HG02970 (cell line): ENCODE measurements at regions not wholly inside any gene's neighbourhood (a gene's known extent, or its start where the extent isn't known, plus 50 kb on each side); places are given as distances from the start of the nearest gene placed in this dataset.

Experiments used
- ATAC-seq: cut with Tn5 transposase; IDR thresholded peaks from one replicate; pipeline ENCODE4 v1.9.1; 2021; ENCODE audit warnings: mild to moderate bottlenecking, moderate library complexity, moderate number of reproducible peaks; ENCODE audit not compliant: unreplicated experiment, low FRiP score

DNA sequence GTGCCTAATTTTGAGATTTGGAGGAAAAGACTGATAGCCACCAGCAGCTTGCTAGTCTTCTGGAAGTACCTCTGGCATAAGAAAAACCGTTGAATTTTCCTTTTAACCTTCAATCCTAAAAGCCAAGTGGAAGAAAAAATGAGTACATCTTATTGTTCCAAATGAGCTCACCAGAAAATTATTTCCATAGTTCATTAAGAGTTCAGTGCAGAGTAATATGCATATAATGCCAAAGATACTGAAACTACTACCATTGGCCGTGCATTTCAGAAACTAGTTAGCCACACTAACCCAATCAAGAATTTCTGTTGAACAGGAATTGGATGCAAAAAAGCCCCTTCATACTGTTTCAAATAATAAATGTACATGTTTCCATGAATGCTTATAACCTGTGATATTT, 607.9 kb downstream of the KCTD16 start:
- ATAC-seq = no peak

DNA sequence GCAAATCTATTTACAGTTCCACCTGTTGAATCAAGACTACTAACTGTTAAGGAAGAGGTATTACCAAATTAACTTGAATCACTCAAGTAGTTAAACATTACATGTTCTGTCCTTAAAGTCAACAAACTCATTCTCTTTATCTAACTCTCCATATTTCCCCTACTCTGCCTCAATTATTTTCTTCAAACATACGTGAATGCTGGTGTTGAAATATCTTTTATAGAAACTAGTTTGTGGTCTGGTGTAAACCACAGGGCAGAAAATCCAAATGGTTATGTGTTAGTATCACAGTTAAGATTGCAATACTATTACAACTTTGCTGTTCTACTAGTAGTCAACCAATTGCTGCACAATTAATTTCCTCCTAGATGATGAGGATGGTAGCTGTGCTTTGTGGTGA, 603.5 kb downstream of the KCTD16 start:
- no peak for ATAC-seq

DNA sequence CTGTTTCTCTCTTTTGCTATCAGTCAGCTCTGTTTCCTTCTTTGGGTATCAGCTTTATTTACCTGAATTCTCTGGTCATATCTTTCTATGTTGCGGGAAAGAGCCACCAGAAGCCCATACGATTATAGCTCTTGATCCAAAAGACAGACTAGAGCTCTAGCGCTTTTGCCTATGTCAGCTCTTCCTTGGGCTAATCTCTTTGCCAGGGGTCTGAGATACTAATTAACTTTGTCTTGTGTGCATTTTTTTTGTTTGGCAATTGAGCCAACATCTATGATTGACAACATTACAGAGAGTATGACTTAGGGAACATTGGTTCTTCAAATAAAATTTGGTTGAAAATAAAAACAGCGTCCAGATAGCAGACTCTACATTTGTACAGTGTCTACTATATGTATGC, 603.0 kb downstream of the KCTD16 start:
- no peak for ATAC-seq

DNA sequence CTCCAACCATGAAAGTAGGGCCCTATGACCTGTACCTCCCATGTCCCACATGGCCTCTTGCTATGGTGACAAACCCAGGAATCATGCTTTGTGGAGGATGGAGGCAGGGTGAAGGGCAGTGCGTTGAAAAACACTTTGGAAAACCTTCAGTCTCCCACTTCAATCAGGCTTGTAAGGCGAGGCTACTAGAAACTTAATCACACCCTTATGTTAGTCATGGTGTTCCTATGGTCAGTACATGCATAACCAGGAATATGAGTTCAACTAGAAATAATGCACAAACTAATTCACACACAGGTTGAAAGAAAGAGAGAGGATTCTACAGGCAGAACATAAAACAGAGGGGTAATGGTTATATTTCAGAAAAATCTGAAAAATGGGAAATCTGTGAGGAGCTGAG, 601.1 kb downstream of the KCTD16 start:
- ATAC-seq = no peak

GRCh38 chr5:144742361-144742760, 571.7 kb downstream of the KCTD16 start:
- ATAC-seq = no peak

DNA sequence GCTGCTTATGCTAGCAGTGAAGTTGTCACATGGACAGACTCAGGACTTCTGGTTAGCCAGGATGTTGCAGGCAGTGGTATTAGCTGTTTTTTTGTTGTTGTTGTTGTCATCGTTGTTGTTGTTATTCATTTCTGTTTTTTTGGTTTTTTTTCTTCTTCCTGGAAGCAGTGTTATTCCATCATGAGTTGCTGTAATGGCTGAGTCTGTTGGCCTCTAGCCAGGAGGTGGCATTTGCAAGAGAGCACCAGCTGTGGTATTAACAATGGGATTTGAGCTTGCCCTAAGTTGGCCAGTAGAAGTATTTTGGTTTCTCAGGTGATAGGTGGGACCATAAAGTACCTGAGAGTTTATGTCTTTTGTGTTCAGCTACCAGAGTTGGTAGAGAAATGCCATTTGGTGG, 561.1 kb downstream of the KCTD16 start:
- ATAC-seq = no peak

- no peak for ATAC-seq
Measured at GRCh38 chr5:144712090-144712489, 541.4 kb downstream of the KCTD16 start.

DNA sequence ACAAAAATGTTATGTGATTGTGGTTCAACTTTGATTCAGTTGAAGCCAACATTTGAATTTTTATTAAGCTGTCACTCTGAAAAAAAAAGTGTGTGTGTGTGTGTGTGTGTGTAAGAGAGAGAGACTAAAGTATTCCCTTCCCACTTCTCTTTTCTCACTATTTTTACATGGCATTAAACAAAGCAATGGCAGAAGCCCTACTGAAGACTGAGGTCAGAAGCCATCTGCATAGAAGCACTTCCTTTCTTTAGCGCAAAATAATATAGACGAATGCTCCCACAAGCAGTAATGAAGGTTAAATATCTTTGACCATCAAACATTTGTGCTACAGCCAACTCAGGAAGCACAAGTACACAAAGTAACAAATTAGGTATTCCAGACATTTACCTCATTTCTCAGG, 540.5 kb downstream of the KCTD16 start:
- ATAC-seq = no peak

DNA sequence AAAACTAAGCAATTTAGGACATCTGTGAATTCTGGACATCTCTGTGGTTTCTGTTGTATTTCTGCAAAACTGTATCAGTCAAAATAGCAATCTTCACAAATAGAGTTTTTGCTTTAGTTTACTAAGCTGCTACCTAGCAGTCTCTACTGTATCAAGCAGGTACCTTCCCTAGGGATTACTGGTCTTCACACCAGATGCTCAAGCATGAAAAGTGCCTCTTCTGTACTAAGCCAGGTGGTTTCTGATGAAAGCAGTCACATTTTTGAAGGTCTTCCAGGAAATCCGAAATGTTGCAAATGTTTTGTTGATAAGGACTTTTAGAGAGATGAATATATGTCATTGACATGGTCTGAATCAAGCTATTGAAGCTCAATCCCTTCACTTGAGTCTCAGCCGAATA, 540.0 kb downstream of the KCTD16 start:
- ATAC-seq = no peak

DNA sequence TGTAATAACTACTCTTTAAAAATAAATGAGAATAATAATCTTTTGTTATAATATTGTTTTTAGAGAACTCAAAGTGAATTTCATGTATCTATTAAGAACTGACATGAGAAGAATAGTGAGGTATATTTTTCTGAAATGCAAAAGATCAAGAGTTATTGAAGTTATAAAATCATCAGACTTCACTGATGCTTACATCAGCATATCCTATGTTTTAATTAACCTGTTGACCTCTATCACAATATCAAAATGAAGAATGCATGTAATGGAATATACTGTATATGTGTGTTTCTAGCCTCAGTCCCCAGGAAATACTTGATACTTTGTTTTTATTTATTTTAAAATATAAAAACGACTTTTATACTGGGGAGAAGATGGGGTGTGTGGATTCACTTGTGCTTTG, 533.1 kb downstream of the KCTD16 start:
- ATAC-seq = no peak

- ATAC-seq = no peak
Measured at GRCh38 chr5:144698484-144698883, 527.8 kb downstream of the KCTD16 start.

GRCh38 chr5:144697847-144698262, 527.2 kb downstream of the KCTD16 start:
- ATAC-seq = no peak

DNA sequence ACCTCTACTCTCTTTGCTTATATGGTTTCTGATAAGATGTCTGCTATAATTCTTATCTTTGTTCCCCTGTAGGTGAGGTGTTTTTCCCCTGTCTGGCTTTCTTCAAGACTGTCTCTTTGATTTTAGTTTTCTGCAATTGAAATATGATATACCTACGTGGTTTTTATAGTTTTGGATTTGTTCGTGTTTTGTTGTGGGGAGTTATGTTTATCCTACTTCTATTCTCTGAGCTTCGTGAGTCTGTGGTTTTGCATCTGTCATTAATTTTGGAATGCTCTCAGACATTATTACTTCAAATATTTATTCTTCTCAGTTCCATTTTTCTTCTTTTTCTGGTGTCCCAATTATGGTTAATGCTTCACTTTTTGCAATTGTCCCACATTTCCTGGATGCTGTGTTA, 521.3 kb downstream of the KCTD16 start:
- no peak for ATAC-seq

DNA sequence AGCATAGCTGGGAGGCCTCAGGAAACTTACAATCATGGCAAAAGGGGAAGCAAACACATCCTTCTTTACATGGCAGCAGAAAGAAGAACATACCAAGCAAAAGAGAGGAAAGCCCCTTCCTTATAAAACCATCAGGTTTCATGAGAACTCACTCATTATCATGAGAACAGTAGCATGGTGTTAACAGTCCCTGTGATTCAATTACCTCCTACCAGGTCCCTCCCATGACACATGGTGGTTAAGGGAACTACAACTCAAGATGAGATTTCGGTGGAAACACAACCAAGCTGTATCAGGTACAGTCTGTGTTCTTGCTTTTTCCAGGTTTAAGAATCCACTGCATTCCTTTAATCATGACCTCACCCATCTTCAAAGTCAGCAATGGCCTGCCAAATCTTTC, 514.2 kb downstream of the KCTD16 start:
- no peak for ATAC-seq

GRCh38 chr5:144680711-144681110, 510.0 kb downstream of the KCTD16 start:
- no peak for ATAC-seq

DNA sequence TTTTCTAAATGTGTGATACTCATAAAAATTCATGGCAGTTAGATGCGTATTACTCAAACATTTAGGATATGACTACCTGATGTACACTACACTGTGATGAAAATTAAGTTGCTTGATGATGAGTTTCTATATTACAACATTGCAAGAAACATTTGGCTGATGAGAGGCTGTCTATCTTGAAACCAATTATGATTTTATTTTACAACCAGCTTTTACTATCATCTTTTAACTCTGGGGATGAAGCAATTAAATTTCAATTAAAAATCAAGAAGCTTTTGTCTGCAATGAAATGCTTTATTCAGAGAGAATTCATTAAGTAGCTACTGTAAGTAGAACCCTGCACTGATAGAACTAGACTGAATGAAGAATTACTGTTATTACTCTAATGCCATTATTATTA, 500.4 kb downstream of the KCTD16 start:
- ATAC-seq = no peak

- no peak for ATAC-seq
Measured at GRCh38 chr5:144659634-144660227, 489.1 kb downstream of the KCTD16 start.

DNA sequence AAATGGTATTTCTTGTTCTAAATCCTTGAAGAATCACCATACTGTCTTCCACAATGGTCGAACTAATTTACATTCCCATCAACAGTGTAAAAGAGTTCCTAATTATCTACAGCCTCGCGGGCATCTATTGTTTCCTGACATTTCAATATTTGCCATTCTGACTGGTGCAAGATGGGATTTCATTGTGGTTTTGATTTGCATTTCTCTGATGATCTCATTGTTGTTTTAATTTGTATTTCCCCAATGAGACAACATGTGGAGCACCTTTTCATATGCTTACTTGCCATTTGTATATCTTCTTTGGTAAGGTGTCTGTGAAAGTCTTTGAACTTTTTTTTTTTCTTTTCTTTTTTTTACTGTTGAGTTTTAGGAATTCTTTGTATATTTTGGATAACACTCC, 473.6 kb downstream of the KCTD16 start:
- no peak for ATAC-seq

GRCh38 chr5:144638787-144639186, 468.1 kb downstream of the KCTD16 start:
- ATAC-seq = no peak

GRCh38 chr5:144634138-144634537, 463.5 kb downstream of the KCTD16 start:
- no peak for ATAC-seq

DNA sequence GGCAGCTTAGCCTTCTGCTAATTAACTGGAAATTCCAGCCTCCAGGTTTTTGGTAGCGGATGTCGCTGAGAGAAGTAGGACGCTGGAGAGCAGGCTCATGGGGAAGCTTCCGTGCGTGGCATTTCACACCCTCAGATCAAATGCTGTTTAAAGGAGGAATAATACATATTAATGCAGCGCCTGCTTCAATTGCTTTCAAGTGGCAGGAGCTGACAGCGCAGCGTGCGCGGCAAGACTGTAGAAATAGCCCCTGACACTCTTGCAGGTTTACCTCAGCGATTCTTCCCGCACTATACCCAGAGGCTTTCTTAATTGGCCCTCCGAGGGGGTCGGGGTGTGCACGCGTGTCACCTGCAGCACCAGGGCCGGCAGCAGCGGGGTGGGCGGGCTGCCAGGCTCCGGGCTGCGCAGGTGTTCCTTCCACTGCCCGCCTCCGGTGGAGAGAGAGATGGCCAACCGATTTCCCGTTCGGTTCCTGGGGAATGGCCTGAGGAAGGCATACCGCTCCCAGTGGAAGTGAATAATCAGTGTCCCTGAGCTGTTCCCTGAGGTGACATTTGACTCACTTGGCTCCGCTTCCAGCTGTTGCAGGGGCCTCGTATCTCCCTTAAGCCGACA, 427.9 kb downstream of the KCTD16 start:
- ATAC-seq = no peak

GRCh38 chr5:144596517-144596916, 425.8 kb downstream of the KCTD16 start:
- ATAC-seq = no peak

- no peak for ATAC-seq
Measured at GRCh38 chr5:144594919-144595318, 424.2 kb downstream of the KCTD16 start.
